ENCODE measurements at regions not wholly inside any gene's neighbourhood (a gene's known extent, or its start where the extent isn't known, plus 50 kb on each side); places are given as distances from the start of the nearest gene placed in this dataset.

- TF ChIP-seq CTCF (IDR thresholded peaks at IDR 0.05 in 8 of 11, conservative IDR thresholded peaks at IDR 0.05 in 3 of 11) = no peak
- no peak for TF ChIP-seq POLR2A (IDR thresholded peaks at IDR 0.05)
- TF ChIP-seq POLR2AphosphoS5 (IDR thresholded peaks at IDR 0.05) = no peak
These were observed 178.5 kb downstream of the SH2D1A start for GRCh38 chrX:124524852-124525251.
